ENCODE measurements at regions not wholly inside any gene's neighbourhood (a gene's known extent, or its start where the extent isn't known, plus 50 kb on each side); places are given as distances from the start of the nearest gene placed in this dataset.

GRCh38 chr9:14466828-14467227 lies 152.9 kb upstream of the NFIB start:
- DNase-seq (ENCODE audit: low read depth in 1 of 2, low spot score in 1 of 2): no peak
- Histone ChIP-seq H3K27ac (replicated peaks) (no peak overlapping the region), H3K4me3 (replicated peaks; ENCODE audit: insufficient read depth, low read length) (no peak overlapping the region), H3K27me3 (ENCODE audit: insufficient read depth, poor library complexity, severe bottlenecking) (no peaks in the 10 kb centered on the region)
- TF ChIP-seq POLR2AphosphoS5 (IDR thresholded peaks at IDR 0.05; ENCODE audit: low read depth) (no peak), SPI1 (IDR thresholded peaks at IDR 0.05; ENCODE audit: borderline replicate concordance, low read depth) (no peak), REST (IDR thresholded peaks at IDR 0.05; ENCODE audit: insufficient replicate concordance, low read depth) (no peak), GABPA (IDR thresholded peaks at IDR 0.05; ENCODE audit: low read depth) (no peak), CTCF (IDR thresholded peaks at IDR 0.05; ENCODE audit: insufficient read depth, low read length) (no peak)

GRCh38 chr9:14466429-14466818 lies 152.5 kb upstream of the NFIB start:
- TF ChIP-seq CTCF (IDR thresholded peaks at IDR 0.05; ENCODE audit: insufficient read depth, low read length) (no peak), SPI1 (IDR thresholded peaks at IDR 0.05; ENCODE audit: borderline replicate concordance, low read depth) (no peak), REST (IDR thresholded peaks at IDR 0.05; ENCODE audit: insufficient replicate concordance, low read depth) (no peak), POLR2AphosphoS5 (IDR thresholded peaks at IDR 0.05; ENCODE audit: low read depth) (no peak), GABPA (IDR thresholded peaks at IDR 0.05; ENCODE audit: low read depth) (no peak)
- Histone ChIP-seq H3K27ac (replicated peaks) (no peak overlapping the region), H3K27me3 (ENCODE audit: insufficient read depth, poor library complexity, severe bottlenecking) (no peaks in the 10 kb centered on the region), H3K4me3 (replicated peaks; ENCODE audit: insufficient read depth, low read length) (no peak overlapping the region)
- no peak for DNase-seq (ENCODE audit: low read depth in 1 of 2, low spot score in 1 of 2)

- TF ChIP-seq CTCF (IDR thresholded peaks at IDR 0.05; ENCODE audit: insufficient read depth, low read length) (no peak), SPI1 (IDR thresholded peaks at IDR 0.05; ENCODE audit: borderline replicate concordance, low read depth) (no peak), GABPA (IDR thresholded peaks at IDR 0.05; ENCODE audit: low read depth) (no peak), REST (IDR thresholded peaks at IDR 0.05; ENCODE audit: insufficient replicate concordance, low read depth) (no peak), POLR2AphosphoS5 (IDR thresholded peaks at IDR 0.05; ENCODE audit: low read depth) (no peak)
- Histone ChIP-seq H3K27ac (replicated peaks) (no peak overlapping the region), H3K27me3 (ENCODE audit: insufficient read depth, poor library complexity, severe bottlenecking) (no peaks in the 10 kb centered on the region), H3K4me3 (replicated peaks; ENCODE audit: insufficient read depth, low read length) (no peak overlapping the region)
- DNase-seq (ENCODE audit: low read depth in 1 of 2, low spot score in 1 of 2): no peak
These were observed 149.0 kb upstream of the NFIB start for GRCh38 chr9:14462950-14463349.

All from HL-60 (cell line).